ENCODE measurements at regions not wholly inside any gene's neighbourhood (a gene's known extent, or its start where the extent isn't known, plus 50 kb on each side); places are given as distances from the start of the nearest gene placed in this dataset.

DNA sequence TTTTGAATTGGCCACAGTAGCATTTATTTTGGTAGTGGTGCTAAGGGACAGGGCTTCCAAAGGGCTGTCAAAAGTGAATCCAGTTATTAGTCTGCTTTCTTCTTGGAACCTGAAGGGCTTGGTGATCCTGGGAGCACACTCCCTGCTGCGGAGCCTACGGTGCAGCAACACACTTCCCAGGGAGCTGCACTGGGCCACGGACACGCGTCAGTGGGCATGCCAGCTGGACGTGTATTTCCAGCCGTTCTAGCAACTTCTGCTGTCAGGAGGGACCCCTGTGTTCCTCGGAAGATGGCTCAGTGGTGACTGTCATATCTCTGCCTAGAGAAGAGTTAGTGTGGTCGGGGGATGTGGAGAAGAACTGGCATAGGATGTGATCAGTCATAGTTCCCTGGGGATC lies 204.6 kb downstream of the SOCS6 start:
- no peak for DNase-seq
- TF ChIP-seq, protein P1, sequence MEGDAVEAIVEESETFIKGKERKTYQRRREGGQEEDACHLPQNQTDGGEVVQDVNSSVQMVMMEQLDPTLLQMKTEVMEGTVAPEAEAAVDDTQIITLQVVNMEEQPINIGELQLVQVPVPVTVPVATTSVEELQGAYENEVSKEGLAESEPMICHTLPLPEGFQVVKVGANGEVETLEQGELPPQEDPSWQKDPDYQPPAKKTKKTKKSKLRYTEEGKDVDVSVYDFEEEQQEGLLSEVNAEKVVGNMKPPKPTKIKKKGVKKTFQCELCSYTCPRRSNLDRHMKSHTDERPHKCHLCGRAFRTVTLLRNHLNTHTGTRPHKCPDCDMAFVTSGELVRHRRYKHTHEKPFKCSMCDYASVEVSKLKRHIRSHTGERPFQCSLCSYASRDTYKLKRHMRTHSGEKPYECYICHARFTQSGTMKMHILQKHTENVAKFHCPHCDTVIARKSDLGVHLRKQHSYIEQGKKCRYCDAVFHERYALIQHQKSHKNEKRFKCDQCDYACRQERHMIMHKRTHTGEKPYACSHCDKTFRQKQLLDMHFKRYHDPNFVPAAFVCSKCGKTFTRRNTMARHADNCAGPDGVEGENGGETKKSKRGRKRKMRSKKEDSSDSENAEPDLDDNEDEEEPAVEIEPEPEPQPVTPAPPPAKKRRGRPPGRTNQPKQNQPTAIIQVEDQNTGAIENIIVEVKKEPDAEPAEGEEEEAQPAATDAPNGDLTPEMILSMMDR (IDR thresholded peaks at IDR 0.05): no peak
- no peak overlapping the region for H3K27ac Mint-ChIP-seq
- H3K36me3 Mint-ChIP-seq (ENCODE audit: low read depth): no peaks in the 10 kb centered on the region
- no peaks in the 10 kb centered on the region for H3K9me3 Mint-ChIP-seq
- peaks cover 11% of the 10 kb centered on the region for H3K4me1 Mint-ChIP-seq (ENCODE audit: low read depth)
- H3K27me3 Mint-ChIP-seq (ENCODE audit: insufficient read depth): peaks cover 6% of the 10 kb centered on the region
- peak overlapping the region; percentile 16; the same call in 1 of the 2 replicates for H3K4me3 Mint-ChIP-seq

- H3K27me3 Mint-ChIP-seq (ENCODE audit: insufficient read depth): peaks cover 6% of the 10 kb centered on the region
Measured at GRCh38 chr18:70491734-70492348, 203.0 kb downstream of the SOCS6 start.

DNA sequence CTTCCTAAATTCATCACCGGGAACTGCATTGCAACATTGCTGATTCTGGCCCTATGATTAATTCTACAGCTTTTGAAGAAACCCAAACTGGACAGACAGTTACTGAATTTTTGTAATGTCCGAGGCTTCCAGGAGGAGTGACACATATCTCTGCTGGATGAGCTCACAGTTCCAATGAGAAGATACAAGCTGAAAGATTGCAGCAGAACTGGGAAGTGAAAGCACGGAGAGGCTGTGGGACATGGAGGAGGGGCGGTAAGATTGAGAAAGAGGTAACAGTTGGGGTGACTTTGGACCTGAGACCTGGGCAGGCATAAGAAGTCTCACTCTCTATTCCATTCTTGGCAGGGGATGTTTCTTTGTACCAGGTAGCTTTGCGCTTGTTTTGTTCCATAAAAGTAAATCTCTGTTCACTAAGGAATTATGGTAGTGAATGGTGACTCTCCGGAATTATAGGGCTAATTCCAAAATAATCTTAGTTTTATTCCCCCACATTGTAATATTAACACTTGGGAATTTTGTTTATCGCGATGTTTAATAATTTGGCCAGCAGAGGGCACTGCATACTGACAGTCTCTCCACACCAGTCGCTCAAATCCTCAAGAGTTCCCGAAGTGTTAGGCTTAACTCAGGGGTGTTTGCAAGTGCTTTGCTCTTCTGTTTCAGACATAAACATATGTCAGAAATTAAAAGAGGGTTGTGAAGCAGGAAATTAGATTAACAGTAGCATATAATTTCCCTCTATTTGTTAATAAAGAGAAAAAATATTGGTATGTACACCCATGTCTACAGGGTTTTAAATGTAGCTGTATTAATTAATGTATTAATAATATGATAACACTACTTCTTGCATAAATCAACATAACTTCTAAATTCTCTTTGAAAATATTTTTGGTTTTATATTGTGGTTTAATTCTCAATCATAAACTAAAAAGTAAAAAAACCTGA lies 201.4 kb downstream of the SOCS6 start:
- H3K9me3 Mint-ChIP-seq: no peaks in the 10 kb centered on the region
- H3K36me3 Mint-ChIP-seq (ENCODE audit: low read depth): no peaks in the 10 kb centered on the region
- peak; percentile 54 for DNase-seq
- peaks cover 11% of the 10 kb centered on the region for H3K4me1 Mint-ChIP-seq (ENCODE audit: low read depth)
- peak overlapping the region; percentile 45 for H3K27ac Mint-ChIP-seq
- H3K4me3 Mint-ChIP-seq: peak overlapping the region; percentile 84
- H3K27me3 Mint-ChIP-seq (ENCODE audit: insufficient read depth): peaks cover 15% of the 10 kb centered on the region
- TF ChIP-seq, protein P1 (IDR thresholded peaks at IDR 0.05): peak; percentile 90

More at GRCh38 chr18:70491734-70492348, 203.0 kb downstream of the SOCS6 start:
- DNase-seq: peak; percentile 15
- Mint-ChIP-seq H3K4me3 (no peak overlapping the region), H3K27ac (no peak overlapping the region), H3K4me1 (ENCODE audit: low read depth) (peaks cover 11% of the 10 kb centered on the region), H3K9me3 (no peaks in the 10 kb centered on the region), H3K36me3 (ENCODE audit: low read depth) (no peaks in the 10 kb centered on the region)
- TF ChIP-seq, protein P1 (IDR thresholded peaks at IDR 0.05): peak; percentile 93

- Mint-ChIP-seq H3K4me3 (peak overlapping the region; percentile 84), H3K27ac (peak overlapping the region; percentile 45; the same call in 1 of the 2 replicates), H3K9me3 (no peaks in the 10 kb centered on the region), H3K27me3 (ENCODE audit: insufficient read depth) (peaks cover 15% of the 10 kb centered on the region), H3K4me1 (ENCODE audit: low read depth) (peaks cover 11% of the 10 kb centered on the region), H3K36me3 (ENCODE audit: low read depth) (no peaks in the 10 kb centered on the region)
- DNase-seq: no peak
- TF ChIP-seq, protein P1 (IDR thresholded peaks at IDR 0.05): no peak
Measured at GRCh38 chr18:70489571-70489970, 200.7 kb downstream of the SOCS6 start.

DNA sequence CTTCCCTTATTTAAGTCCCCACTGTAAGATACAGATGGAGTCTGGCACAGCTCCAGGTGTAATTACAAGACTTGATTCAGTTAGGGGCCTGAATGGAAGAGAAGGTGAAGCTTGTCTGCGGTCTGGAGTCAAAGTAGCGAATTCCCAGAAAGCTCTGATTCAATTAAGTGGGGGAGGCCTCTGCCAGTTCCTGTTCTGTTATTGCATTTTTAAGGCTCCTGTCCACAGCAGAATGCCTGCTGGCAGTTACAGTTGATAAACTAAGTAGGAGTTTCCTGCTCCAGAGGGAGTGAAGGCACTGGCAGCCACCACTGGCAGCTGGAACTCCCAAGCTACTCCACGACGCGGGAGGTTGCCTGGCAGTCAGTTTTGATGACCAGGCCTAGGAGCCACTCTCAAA lies 181.1 kb downstream of the SOCS6 start:
- TF ChIP-seq, protein P1 (IDR thresholded peaks at IDR 0.05): no peak
- Mint-ChIP-seq H3K4me1 (ENCODE audit: low read depth) (no peaks in the 10 kb centered on the region; the same call in 1 of the 2 replicates), H3K9me3 (no peaks in the 10 kb centered on the region), H3K36me3 (ENCODE audit: low read depth) (no peaks in the 10 kb centered on the region), H3K27me3 (ENCODE audit: insufficient read depth) (peaks cover 4% of the 10 kb centered on the region), H3K27ac (no peak overlapping the region), H3K4me3 (no peak overlapping the region)
- no peak for DNase-seq
